NCI-H1092 treated with DMSO at 0.1 percent for 48 hours (cell line): ENCODE measurements at regions not wholly inside any gene's neighbourhood (a gene's known extent, or its start where the extent isn't known, plus 50 kb on each side); places are given as distances from the start of the nearest gene placed in this dataset.
A peak's percentile ranks its signal among the peaks of the same experiment; 100 is the strongest.
"Not testable (repeated sequence)": the region's sequence is repeated elsewhere in the genome, so short reads cannot be mapped to it uniquely, and the experiment has no call there.

Experiments used
- DNase-seq: peaks from one replicate; lab custom pipeline; 2025; lab: John Stamatoyannopoulos, UW

DNA sequence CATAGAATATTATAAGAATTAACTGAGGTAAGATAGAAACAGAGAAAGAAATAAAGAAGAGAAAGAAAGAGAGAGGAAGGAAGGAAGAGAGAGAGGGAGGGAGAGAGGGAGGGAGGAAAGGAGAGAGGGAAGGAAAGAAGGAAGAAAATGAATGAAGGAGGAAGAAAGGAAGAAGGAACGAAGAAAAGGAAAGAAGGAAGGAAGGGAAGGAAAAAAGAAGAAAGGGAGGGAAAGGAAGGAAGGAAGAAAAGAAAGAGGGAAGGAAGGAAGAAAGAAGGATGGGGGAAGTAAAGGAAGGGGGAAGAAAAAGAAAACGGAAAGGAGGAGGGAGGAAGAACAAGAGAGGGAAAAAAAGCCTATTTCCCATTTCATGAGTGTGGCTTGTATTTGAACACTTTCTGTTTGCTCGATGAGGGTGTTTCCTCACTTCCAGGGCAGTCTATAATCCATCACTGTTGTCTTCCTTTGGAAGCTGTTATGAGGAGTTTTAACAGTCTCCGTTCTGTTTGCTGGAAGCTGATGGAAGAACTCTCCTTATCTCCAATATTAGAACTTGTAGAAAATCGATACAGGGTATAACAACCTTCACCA, 402.4 kb downstream of the TMEM114 start:
- DNase-seq, result no peak

DNA sequence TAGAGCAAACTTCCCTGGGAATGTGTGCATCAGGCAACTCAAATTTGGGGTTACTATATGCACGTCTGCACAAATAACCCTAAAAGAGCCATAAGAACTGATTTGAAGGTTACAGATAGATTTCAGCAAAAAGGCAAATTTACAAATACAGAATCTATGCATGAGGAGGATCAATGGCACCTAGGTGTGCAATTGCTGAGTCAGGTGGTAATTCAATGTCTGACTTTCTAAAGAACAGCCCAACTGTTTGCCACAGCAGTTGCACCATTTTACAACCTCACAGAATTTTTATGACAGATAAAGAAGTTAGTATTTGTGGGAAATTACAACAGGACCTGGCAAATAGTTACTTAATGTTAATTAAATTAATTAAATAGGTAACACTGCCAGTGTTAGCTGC, 405.5 kb downstream of the TMEM114 start:
- DNase-seq, result no peak

DNA sequence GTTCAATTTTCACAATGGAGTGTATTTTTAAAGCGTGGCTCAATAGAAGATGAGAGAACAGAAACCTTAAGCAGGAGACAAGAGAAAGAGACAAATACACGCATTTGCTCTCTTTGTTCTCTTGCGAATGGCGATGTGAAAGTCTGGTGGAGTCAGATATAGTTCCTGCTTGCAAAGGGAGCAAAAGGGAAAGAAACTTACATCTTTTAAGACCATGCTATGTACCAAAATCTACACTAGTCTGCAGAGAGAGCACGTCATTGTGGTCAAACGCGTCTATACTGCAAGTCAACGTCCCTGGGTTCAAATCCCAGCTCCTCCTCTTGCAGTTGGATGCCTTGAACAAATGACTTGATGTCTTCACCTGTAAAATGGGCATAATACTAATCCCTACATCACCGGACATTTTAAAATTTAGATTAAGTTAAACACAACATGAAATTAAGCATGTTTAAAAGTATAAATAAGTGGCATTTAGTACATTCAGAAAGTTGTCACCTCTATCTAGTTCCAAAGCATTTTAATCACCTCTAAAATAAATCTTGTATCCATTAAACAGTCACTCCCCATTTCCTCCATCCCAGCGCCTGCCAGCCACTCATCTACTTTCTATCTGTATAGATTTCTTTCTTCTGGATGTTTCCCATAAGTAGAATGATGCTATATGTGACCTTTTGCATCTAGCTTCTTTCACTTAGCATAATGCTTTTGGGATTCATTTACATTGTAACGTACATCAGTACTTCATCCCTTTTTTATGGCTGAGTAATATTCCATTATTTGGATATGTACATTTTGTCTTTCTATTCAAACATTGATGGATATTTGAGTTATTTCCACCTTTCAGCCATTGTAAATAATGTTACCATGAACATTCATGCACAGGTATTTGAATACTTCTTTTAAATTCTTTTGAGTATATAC, 406.9 kb downstream of the TMEM114 start:
- no peak for DNase-seq

DNA sequence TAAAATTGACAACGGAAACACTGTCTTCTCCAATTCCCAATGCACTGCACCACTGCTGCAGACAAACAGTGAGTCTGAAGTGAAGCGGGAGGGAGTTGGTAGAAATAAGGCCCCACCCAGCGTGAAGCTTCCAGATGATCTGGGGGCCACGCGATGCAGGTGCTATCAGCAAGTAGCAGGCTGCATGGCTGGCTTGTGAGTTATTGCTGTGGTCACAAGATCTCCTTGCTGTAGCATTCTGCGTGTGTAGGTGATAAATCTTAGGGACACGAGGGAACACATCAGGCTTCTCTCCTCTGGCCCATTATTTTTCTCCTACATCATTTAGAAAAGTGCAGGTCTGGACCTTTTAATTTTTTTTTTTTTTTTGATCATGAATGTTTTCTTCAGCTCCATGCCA, 407.6 kb downstream of the TMEM114 start:
- no peak for DNase-seq

DNA sequence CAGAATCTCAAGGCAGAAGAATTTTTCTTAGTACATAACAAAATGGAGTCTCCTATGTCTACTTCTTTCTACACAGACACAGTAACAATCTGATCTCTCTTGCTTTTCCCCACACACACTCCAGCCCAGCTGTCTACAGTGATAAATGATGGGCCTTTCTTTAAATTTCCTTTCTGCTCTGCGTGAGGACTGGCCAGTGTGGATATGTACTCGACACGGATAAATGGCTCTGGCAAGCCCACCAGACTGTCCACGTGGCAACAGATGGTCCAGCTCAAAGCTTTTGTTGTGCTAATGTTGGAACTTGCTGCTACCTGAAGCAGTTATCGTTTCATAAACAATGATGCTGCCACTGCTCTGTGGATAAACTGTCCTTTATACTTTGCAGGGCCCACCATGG, 410.7 kb downstream of the TMEM114 start:
- no peak for DNase-seq

DNA sequence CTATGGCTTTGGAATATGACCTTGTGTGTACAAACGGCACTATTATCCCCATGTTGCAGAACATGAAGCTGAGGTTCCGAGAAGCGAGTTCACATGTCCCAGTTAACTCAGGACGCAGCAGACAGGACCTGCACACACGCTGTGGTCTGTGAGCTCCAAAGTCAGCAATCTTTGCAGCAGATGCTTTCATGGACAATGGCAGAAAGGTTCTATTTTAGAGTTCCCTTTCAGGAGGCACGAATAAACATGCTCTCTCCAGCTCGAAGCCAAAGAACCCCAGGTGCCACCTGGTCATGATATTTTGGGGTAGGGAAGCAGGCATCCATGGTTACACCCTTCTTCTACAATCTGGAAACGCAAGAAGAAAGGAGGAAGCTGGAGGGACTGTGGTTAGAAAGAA, 412.0 kb downstream of the TMEM114 start:
- DNase-seq, result no peak

DNA sequence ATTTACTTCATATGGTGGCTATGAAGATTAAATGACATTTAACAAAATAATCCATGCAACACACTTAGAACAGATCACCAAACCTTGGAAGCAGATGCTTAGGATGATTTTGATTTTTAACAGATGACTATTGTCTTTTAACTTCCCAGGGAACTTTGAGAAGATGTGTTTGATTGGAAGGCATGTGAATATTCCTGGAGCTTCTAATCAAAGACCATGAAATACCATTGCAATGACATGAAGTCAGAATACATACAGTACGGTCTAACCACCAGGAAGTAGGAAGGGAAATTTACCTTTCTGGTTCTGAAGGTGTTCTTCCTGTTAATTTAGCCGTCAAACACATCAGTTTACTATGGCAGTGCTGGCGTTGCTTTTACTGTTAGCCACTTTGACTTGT, 414.9 kb downstream of the TMEM114 start:
- no peak for DNase-seq

DNA sequence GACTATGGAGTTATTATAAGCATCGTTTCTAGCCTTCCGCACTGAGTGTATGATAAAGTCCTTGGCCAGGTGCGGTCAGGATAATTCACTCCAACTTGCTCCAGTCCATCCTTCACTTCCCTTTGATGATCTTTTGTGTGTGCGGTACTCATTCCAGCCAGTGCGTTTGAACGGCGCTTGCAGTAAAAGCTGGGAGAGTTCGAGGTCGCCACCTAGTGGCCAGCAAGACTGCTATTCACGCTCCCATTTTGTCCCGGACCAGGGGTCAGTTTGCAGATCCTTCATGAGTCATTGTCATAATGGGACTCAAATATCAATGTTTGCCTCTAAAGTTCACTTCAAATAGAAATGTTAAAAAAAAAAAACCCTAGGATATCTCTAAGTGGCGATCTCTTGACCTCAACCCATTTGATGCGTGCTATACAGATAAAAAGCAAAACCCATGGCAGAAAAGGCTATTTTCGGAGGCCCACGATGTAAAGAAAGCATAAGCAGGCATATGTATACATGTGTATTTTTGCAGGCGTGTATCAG, 417.1 kb downstream of the TMEM114 start:
- peak; percentile 74 for DNase-seq

DNA sequence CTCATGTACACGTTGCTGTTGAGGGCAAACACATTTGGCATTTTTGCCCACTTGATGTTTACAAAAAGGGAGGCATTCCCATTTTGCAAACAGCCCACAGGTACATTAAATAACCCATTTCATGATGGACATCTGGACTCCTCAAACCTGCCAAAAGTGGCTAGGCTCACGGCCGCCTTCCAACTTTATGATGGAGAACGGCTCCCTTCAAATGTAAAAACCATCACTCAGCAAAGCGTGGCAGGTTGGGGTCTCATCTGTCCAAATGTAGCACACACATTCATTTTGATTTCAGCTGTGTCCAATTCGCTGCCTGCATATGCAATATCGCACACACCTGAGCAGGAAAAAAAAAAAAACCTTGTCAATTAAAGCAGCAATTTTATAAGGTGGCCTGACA, 417.8 kb downstream of the TMEM114 start:
- no peak for DNase-seq

DNA sequence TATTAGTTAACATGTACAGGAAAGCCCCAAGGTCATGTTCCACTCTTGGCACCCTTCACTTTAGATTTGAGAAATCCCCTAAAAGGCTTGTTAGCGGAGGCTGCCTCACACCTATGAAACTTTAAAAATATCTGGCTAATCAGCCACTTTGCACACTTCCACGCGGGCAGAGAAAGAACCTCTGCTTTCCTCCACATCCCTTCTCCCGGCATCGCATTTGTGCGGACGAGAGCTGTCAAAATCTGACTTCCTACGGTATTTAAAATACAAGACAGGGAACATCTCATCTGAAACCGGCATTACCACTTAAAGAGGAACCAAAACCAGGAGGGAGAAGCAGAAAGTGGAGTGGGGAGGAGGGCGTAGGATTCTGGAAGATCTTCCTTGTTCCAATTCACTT, 422.3 kb downstream of the TMEM114 start:
- DNase-seq, result no peak

DNA sequence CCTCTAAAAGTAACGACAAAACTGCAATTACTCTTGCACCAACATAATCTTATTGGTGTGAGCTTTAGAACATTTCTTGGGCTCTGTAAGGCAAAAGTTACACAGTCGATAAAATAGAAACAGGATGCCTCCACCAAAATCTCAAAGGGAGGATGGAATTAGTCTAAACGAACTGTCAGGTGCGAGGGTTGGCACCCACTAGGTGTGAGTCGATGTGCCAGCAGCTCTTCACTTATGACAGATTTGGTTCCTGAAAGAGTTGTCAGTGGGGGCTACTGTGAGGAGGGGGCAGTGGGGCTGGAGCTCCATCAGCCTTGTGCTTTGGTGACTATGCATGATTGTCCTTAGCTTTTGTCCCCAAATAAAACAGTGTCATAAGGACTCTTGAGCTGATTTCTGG, 422.9 kb downstream of the TMEM114 start:
- DNase-seq, result no peak

DNA sequence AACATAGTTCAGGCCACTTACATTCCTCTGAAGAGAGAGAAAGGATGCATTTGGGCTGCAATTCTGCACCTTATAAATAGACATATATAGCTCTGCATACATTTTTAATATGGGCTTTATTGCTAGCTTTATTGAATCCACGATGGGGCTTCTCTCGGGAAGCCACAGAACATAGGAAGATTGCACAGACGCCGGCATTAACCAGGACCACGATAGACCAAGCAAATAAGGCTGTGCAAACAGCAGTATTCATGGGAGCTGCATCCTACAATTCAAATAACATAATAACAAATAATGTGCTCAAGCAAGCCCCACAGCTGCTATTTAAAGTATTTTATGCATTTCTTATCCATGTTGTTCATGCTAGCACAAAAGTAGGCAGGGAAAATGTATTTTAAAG, 432.3 kb downstream of the TMEM114 start:
- no peak for DNase-seq

DNA sequence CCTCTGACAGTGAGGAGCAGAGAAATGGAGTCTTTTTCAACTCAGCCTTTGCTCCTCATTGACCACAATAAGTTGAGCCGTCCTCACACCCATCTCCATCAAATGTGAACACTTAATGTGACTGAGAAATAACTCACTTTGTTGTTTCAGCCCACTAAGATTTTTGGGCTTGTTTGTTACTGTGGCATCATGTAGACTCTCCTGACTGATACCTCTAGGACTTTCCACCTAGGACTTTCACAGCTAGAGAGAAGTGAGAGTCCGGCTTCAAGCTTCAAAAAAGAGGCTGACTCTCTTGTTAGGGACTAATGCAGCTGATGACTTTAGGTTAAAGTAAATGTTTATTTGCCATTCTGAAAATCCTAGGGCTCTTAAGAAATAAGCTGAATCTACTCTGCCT, 435.0 kb downstream of the TMEM114 start:
- DNase-seq, result no peak

DNA sequence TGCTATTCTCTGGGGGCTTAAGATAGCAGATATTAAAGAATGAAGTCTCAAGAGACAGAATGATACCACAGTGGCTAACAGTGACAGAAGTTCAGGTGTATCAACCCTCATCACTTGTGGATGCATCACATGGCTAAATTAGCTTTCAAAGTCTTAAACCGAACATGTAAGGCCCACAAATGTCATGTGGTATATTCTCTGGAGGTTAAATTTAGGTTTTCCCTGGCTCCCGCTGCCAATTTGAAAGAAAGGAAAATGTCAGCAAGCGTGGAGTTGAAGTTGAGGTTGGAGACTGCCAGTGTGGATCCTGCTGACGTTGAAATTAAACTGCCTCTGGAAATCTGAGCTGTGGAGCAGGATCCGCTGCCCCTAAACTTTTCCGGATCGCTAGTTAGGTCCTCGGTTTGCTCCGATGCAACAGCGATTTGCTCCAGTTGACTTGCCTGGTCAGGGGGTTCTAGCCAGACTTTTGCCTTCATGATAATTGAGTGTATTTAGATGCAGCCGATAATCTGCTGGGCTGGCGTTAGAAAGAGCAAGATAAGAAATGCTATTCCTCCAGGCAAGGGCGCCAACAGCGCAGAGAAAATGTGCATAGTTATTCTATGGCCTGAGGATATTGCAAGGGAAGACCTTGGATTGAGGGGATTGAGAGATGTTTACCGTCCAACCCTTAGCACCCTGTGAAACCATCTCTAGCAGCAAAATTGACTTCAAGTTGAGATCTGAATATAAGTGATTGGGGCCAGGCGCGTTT, 443.9 kb downstream of the TMEM114 start:
- DNase-seq, result no peak

DNA sequence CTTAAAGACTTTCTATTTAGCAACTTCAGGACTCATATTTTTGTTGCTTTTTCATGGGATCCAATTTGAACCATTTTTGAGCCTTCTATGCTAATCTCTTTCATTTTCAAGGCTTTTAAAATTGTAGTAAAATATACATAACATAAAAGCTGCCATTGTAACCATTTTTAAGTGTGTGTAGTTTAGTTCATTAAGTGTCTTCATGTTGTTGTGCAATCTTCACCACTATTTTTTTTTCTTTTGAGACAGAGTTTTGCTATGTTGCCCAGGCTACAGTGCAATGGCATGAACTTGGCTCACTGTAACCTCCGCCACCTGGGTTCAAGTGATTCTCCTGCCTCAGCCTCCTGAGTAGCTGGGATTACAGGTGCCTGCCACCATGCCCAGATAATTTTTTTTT, 451.6 kb downstream of the TMEM114 start:
- no peak for DNase-seq

DNA sequence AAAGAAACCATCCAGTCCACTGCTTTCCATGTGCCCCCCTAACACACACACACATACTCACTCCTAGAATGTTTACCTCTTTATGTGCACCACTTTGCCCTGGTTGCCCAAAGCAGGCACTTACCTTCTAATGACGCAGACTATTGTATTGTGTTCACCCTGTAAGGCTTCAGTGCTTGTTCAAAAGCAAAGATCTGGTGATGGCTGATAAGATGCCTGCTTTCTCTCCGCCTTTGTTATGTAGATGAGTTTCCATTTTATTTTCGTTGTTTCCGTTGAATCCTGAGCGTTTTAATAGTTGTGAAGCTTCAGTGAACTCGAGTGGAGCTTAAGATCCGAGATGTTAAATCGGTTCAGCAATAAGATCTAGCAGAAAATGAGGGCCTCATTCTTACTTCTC, 452.7 kb downstream of the TMEM114 start:
- DNase-seq, result no peak

DNA sequence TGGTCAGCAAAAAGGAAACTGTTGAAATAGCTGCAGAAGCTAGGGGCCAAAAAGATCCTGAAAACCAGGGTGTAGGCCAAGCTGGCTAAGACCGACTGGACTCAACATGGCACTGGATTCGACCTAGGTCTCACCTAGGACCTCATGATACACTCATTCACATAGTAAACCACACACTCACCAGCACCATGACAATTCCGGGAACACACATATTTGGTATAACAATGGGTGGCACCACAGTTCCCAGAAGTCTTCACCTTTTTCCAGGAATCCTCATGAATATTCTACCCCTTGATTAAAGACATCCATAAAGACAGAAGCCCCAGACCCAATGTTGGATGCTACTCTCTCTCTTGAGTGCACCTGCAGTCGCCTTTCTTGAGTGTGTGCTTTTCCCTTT, 460.1 kb downstream of the TMEM114 start:
- no peak for DNase-seq

DNA sequence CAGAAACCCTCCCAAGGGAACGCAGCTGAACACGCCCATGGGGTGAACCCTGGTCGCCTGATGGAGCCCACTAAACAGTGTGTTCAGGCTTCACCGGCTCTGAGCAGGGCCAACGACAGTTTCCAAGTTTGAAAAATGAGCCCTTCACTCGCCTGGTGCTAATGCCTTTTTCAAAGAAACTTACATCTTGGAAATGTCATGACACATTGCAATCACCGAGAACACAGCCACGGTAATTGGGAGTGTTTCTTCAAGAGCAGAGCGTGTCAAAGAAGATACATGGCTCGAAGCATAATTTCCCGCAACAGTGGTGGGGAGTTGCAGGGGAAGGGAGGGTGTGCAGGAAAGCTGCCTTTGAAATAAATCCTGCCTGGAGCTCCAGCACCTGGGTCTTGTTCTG, 463.2 kb downstream of the TMEM114 start:
- DNase-seq, result no peak

DNA sequence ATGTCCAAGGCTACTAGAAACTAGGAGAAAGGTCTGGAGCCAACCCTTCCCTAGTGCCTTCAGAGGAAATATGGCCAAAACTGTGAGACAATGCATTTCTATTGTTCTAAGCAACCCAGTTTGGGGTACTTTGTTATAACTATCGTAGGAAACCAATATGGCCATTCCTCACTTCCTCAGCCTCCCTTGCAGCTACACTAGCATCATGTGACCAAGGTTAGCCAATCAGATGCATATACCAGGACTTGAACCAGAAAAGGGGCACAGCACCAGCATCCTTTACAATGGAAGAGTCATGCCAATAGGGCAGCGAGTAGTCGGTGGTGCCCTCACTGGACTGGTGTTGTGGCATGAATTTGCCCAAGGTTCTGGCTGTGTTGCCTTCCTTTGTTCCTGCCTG, 464.0 kb downstream of the TMEM114 start:
- no peak for DNase-seq

DNA sequence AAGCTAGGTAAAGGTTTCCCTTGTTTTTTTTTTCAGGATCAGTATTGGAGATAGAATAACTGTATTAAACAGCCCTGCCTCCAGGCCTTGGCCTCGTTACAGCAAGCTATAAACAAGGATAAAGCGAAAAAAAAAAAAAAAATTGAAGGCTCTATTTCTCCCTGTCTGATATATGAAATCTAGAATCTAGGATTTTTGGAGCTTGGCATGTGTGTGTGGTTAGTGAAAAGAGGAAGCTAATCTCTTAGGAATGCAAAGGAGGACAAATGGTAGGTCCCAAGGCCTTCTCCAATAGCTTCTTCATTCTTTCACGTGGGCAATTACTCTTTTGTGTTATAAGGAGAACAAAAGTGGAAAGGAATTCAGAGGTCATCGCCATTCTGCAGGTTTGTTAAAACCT, 470.3 kb downstream of the TMEM114 start:
- no peak for DNase-seq

DNA sequence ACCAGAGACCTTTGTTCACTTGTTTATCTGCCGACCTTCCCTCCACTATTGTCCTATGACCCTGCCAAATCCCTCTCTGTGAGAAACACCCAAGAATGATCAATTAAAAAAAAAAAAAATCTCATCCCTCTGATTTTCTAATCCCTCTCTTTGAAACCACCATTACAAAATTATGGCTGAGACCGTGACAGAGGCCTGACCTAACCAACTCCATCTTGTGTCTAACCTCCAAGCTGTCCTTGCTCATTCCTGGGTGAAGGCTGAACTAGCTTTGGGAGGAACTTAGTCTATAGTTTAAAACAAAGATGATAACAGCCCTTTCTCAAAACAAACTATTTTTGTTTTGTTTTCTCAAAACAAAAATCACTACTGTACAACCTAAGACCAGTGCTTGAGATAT, 474.5 kb downstream of the TMEM114 start:
- DNase-seq, result no peak

DNA sequence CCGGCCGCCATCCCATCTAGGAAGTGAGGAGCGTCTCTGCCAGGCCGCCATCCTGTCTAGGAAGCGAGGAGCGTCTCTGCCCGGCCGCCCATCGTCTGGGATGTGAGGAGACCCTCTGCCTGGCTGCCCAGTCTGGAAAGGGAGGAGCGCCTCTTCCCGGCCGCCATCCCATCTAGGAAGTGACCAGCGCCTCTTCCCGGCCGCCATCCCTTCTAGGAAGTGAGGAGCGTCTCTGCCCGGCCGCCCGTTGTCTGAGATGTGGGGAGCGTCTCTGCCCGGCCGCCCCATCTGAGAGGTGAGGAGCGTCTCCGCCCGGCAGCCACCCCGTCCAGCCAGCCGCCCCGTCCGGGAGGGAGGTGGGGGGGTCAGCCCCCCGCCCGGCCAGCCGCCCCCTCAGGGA, 475.4 kb downstream of the TMEM114 start:
- not testable (repeated sequence) for DNase-seq

DNA sequence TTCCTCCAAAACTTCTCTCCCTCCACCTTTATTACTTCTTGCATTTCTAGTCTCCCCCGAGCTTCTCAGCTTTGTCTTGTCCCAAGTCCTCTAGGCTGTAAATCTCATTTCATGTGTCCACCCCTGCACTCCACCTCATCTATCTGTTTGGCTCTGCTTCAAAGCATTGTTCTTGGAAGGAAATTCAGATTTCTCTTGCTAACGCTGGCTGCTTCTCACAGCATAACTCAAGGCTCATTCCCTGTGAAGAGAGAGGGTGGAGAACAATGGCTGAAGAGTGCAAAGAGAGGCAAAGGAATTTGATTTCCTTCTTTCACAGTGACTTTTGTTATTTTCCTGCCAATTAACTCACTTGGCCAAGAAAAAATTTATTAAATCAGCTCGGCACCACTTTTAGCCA, 476.5 kb downstream of the TMEM114 start:
- DNase-seq, result no peak
